Endodermal cell (in vitro differentiated cells): ENCODE measurements at regions not wholly inside any gene's neighbourhood (a gene's known extent, or its start where the extent isn't known, plus 50 kb on each side); places are given as distances from the start of the nearest gene placed in this dataset.

Experiments used
- DNase-seq: peaks from one replicate; pipeline ENCODE4 v3.0.0-alpha.2; 2017
- H3K27ac ChIP-seq: 2 replicates; pipeline ENCODE4 v1.5.1; 2013; ENCODE audit warnings: mild to moderate bottlenecking, low read depth, low read length, moderate library complexity
- H3K27me3 ChIP-seq: 2 replicates; pipeline ENCODE4 v1.6.1; 2013; ENCODE audit warnings: mild to moderate bottlenecking, low read length, moderate library complexity; ENCODE audit not compliant: insufficient read depth, control insufficient read depth, poor library complexity, severe bottlenecking
- H3K36me3 ChIP-seq: 2 replicates; pipeline ENCODE4 v1.7.0; 2013; ENCODE audit warnings: mild to moderate bottlenecking, low read length, moderate library complexity; ENCODE audit not compliant: control insufficient read depth, insufficient read depth
- H3K4me1 ChIP-seq: one replicate; pipeline ENCODE4 v1.7.0; 2013; ENCODE audit warnings: low read length; ENCODE audit not compliant: control insufficient read depth, insufficient read depth
- H3K4me3 ChIP-seq: 2 replicates; pipeline ENCODE4 v1.5.1; 2013; ENCODE audit warnings: mild to moderate bottlenecking, low read length, moderate library complexity
- H3K9ac ChIP-seq: 2 replicates; pipeline ENCODE4 v1.6.1; 2013; ENCODE audit warnings: mild to moderate bottlenecking, low read length, moderate library complexity; ENCODE audit not compliant: poor library complexity, severe bottlenecking; ENCODE audit errors: extremely low read depth
- H3K9me3 ChIP-seq: 2 replicates; pipeline ENCODE4 v1.6.1; 2013; ENCODE audit warnings: mild to moderate bottlenecking, low read length, moderate library complexity; ENCODE audit not compliant: control insufficient read depth
- H3K27ac Mint-ChIP-seq: 2 replicates; pipeline ENCODE4 v1.8.0; 2020; ENCODE audit warnings: mixed read lengths
- H3K27me3 Mint-ChIP-seq: 2 replicates; pipeline ENCODE4 v1.8.0; 2021; ENCODE audit warnings: mild to moderate bottlenecking, mixed read lengths; ENCODE audit not compliant: insufficient read depth
- H3K36me3 Mint-ChIP-seq: 2 replicates; pipeline ENCODE4 v1.8.0; 2020; ENCODE audit warnings: low read depth, mixed read lengths
- H3K4me1 Mint-ChIP-seq: 2 replicates; pipeline ENCODE4 v1.8.0; 2020; ENCODE audit warnings: mixed read lengths
- H3K4me3 Mint-ChIP-seq: 2 replicates; pipeline ENCODE4 v1.8.0; 2020; ENCODE audit warnings: mild to moderate bottlenecking, moderate library complexity, mixed read lengths
- H3K9me3 Mint-ChIP-seq: 2 replicates; pipeline ENCODE4 v1.8.0; 2020; ENCODE audit warnings: mild to moderate bottlenecking, mixed read lengths
- CTCF ChIP-seq: fragments of 200-600 bp; sonication (generic); conservative IDR thresholded peaks from 2 replicates; pipeline ENCODE4 v1.5.0; 2021; ENCODE audit warnings: antibody characterized with exemption, mild to moderate bottlenecking
- WGBS, 2 experiments: methylation state at CpG; one replicate each; pipeline versions ENCODE4 v1.1.5 to v1.1.7; 2013; ENCODE audit warnings: missing lambda C conversion rate in 2 of 2, mixed read lengths in 1 of 2; ENCODE audit not compliant: insufficient coverage in 1 of 2, insufficient read length in 1 of 2; 5-methylcytosine and 5-hydroxymethylcytosine counted together

- 81 to 86% methylated on average over 1 to 2 of the region's 2 CpGs for WGBS, 2 experiments
- H3K36me3 Mint-ChIP-seq, result no peaks in the 10 kb centered on the region
- H3K9me3 ChIP-seq, result no peaks in the 10 kb centered on the region
- H3K27me3 ChIP-seq, result no peaks in the 10 kb centered on the region
- H3K4me3 Mint-ChIP-seq, result no peak overlapping the region
- H3K9ac ChIP-seq, result no peak overlapping the region
- no peaks in the 10 kb centered on the region for H3K27me3 Mint-ChIP-seq
- no peaks in the 10 kb centered on the region for H3K4me1 ChIP-seq
- H3K4me1 Mint-ChIP-seq, result peaks cover 9% of the 10 kb centered on the region
- H3K9me3 Mint-ChIP-seq, result no peaks in the 10 kb centered on the region
- H3K27ac ChIP-seq, result no peak overlapping the region
- no peak for TF ChIP-seq CTCF
- DNase-seq, result no peak
- no peaks in the 10 kb centered on the region for H3K36me3 ChIP-seq
- no peak overlapping the region for H3K4me3 ChIP-seq
- H3K27ac Mint-ChIP-seq, result no peak overlapping the region
Observed at GRCh38 chr2:36246320-36246990, 109.1 kb upstream of the CRIM1 start.

- no peak for DNase-seq
- H3K4me3 Mint-ChIP-seq, result no peak overlapping the region
- H3K4me3 ChIP-seq, result no peak overlapping the region
- H3K9me3 Mint-ChIP-seq, result no peaks in the 10 kb centered on the region
- no peaks in the 10 kb centered on the region for H3K4me1 ChIP-seq
- 83 to 89% methylated on average over 1 of the region's 2 CpGs for WGBS, 2 experiments
- H3K36me3 Mint-ChIP-seq, result no peaks in the 10 kb centered on the region
- no peaks in the 10 kb centered on the region for H3K27me3 Mint-ChIP-seq
- H3K27me3 ChIP-seq, result no peaks in the 10 kb centered on the region
- peaks cover 9% of the 10 kb centered on the region for H3K4me1 Mint-ChIP-seq
- TF ChIP-seq CTCF, result no peak
- no peaks in the 10 kb centered on the region for H3K36me3 ChIP-seq
- H3K27ac ChIP-seq, result no peak overlapping the region
- no peak overlapping the region for H3K27ac Mint-ChIP-seq
- no peak overlapping the region for H3K9ac ChIP-seq
- H3K9me3 ChIP-seq, result no peaks in the 10 kb centered on the region
Observed at GRCh38 chr2:36245651-36246050, 109.9 kb upstream of the CRIM1 start.

GRCh38 chr2:36238106-36238505 is 117.5 kb upstream of the CRIM1 start:
- Mint-ChIP-seq H3K4me1 (peaks cover 19% of the 10 kb centered on the region), H3K9me3 (no peaks in the 10 kb centered on the region)

More at GRCh38 chr2:36238106-36238505, 117.5 kb upstream of the CRIM1 start:
- Histone ChIP-seq H3K9me3 (peaks cover 11% of the 10 kb centered on the region), H3K27me3 (no peaks in the 10 kb centered on the region), H3K4me1 (no peaks in the 10 kb centered on the region), H3K36me3 (no peaks in the 10 kb centered on the region), H3K27ac (no peak overlapping the region), H3K9ac (no peak overlapping the region), H3K4me3 (no peak overlapping the region)
- Mint-ChIP-seq H3K36me3 (no peaks in the 10 kb centered on the region), H3K27ac (no peak overlapping the region), H3K27me3 (no peaks in the 10 kb centered on the region), H3K4me3 (no peak overlapping the region)
- DNase-seq, result no peak
- WGBS, 2 experiments, result 80 to 93% methylated on average over 1 to 6 of the region's 6 CpGs
- TF ChIP-seq CTCF, result no peak
